ENCODE measurements at regions not wholly inside any gene's neighbourhood (a gene's known extent, or its start where the extent isn't known, plus 50 kb on each side); places are given as distances from the start of the nearest gene placed in this dataset.

GRCh38 chr4:185919107-185919506, 107.1 kb upstream of the SORBS2 start:
- TF ChIP-seq ZEB2 (tag by site-specific recombination; IDR thresholded peaks at IDR 0.05) (no peak), EGR2 (tag by site-specific recombination; IDR thresholded peaks at IDR 0.05; ENCODE audit: low read depth) (no peak), ZNF335 (tag by site-specific recombination; conservative IDR thresholded peaks at IDR 0.05) (no peak), PRDM1 (tag by site-specific recombination; IDR thresholded peaks at IDR 0.05) (no peak), ZNF530 (tag by site-specific recombination; IDR thresholded peaks at IDR 0.05; ENCODE audit: low read depth) (no peak), ZNF76 (tag by site-specific recombination; IDR thresholded peaks at IDR 0.05; ENCODE audit: borderline replicate concordance, low read depth) (no peak), ZNF133 (tag by site-specific recombination; IDR thresholded peaks at IDR 0.05) (no peak)
